OCI-LY1 (cell line): ENCODE measurements at regions not wholly inside any gene's neighbourhood (a gene's known extent, or its start where the extent isn't known, plus 50 kb on each side); places are given as distances from the start of the nearest gene placed in this dataset.

ENCODE experiments used
- EZH2 ChIP-seq: fragments of 200-600 bp; sonication (generic), shearing (Covaris generic); IDR thresholded peaks from 2 replicates; pipeline ENCODE4 v1.8.0; 2017; ENCODE audit warnings: borderline replicate concordance, mixed run types, mild to moderate bottlenecking, antibody characterized with exemption, low read length, moderate library complexity, mixed read lengths
- TF ChIP-seq, protein P1 (sequence below): fragments of 200-600 bp; sonication (generic), shearing (Covaris generic); IDR thresholded peaks from 2 replicates; pipeline ENCODE4 v1.5.1; 2017; ENCODE audit warnings: mild to moderate bottlenecking, antibody characterized with exemption, low read length, moderate library complexity, mixed read lengths

DNA sequence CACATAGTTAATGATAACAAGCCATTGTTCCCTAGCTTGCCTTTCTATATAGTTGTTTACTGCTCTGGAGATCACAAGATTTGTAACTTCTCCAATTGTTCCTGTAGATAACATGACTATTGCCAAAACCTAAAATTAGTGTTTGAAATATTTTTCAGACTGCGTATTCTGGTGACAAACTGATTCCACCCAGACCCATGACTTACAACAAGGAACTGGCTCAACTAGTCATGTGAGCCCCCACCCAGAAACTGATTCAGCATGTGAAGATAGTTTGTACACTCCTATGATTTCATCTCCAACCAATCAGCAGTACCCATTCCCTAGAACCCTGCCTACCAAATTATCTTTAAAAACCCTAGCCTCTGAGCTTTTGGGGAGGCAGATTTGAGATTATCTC lies 131.4 kb upstream of the BCL9 start:
- TF ChIP-seq, protein P1, sequence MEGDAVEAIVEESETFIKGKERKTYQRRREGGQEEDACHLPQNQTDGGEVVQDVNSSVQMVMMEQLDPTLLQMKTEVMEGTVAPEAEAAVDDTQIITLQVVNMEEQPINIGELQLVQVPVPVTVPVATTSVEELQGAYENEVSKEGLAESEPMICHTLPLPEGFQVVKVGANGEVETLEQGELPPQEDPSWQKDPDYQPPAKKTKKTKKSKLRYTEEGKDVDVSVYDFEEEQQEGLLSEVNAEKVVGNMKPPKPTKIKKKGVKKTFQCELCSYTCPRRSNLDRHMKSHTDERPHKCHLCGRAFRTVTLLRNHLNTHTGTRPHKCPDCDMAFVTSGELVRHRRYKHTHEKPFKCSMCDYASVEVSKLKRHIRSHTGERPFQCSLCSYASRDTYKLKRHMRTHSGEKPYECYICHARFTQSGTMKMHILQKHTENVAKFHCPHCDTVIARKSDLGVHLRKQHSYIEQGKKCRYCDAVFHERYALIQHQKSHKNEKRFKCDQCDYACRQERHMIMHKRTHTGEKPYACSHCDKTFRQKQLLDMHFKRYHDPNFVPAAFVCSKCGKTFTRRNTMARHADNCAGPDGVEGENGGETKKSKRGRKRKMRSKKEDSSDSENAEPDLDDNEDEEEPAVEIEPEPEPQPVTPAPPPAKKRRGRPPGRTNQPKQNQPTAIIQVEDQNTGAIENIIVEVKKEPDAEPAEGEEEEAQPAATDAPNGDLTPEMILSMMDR, result no peak
- no peak for TF ChIP-seq EZH2
